Stimulated activated effector memory CD8-positive, alpha-beta T cell treated with anti-CD3 and anti-CD28 coated beads, Interleukin-12 subunit alpha, Interleukin-12 subunit beta, amount 100 ng/mL, for 72 hours (primary cell): ENCODE measurements at regions not wholly inside any gene's neighbourhood (a gene's known extent, or its start where the extent isn't known, plus 50 kb on each side); places are given as distances from the start of the nearest gene placed in this dataset.

ENCODE experiments used
- ATAC-seq: fragments of 150-1000 bp; cut with Tn5 transposase; 2 replicates; pipeline ENCODE4 v1.10.0; 2021
- DNase-seq, 2 donors: peaks; one replicate each; pipeline ENCODE4 v3.0.0; 2021 to 2022; ENCODE audit warnings: low spot score in 2 of 2
- H3K27ac Mint-ChIP-seq: one replicate; pipeline ENCODE4 v1.8.0; 2022; ENCODE audit warnings: mild to moderate bottlenecking, mixed read lengths
- H3K36me3 Mint-ChIP-seq: one replicate; pipeline ENCODE4 v1.8.0; 2022; ENCODE audit warnings: mild to moderate bottlenecking, mixed read lengths
- H3K4me1 Mint-ChIP-seq: one replicate; pipeline ENCODE4 v1.8.0; 2022; ENCODE audit warnings: mixed read lengths
- H3K4me3 Mint-ChIP-seq: one replicate; pipeline ENCODE4 v1.8.0; 2022; ENCODE audit warnings: mild to moderate bottlenecking, mixed read lengths
- H3K9me3 Mint-ChIP-seq: one replicate; pipeline ENCODE4 v1.8.0; 2022; ENCODE audit warnings: mixed read lengths

DNA sequence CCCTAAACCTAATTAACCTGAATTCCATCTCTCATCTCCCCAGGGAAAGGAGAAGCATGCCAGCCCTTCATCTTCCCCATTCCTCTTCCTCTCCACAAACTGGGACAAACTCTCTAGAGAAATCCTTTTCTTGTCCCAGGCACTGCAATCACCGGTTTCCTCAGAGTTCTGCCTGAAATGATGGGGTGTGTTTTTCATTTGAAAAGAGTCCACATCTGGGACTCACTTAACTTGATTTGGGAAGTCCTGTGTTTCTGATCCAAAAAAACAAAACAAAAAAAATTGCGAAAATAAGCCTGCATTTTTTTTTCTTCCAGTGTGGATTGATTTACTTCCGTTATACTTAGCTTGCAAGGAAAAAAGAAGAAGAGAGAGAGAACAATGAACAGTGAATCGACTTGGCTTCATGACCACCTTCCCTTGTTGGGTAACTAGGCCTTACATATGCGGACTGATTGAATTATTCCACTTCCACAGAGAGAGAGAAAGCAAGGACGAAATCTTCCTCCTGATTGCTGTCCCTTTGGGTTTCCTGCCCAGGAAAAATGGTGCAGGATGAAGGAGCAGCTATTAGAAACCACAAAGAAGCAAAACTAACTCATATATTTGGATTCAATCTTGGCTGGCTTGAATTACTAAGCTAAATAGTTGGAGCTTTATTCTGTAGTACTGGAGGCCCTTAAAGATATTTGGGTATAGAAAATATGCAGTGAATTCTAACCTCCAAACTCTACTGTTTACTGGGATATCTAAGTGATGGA, 506.2 kb upstream of the TBX3 start:
- no peak overlapping the region for H3K27ac Mint-ChIP-seq
- H3K36me3 Mint-ChIP-seq, result no peaks in the 10 kb centered on the region
- H3K9me3 Mint-ChIP-seq, result peaks cover 14% of the 10 kb centered on the region
- no peak for ATAC-seq
- H3K4me3 Mint-ChIP-seq, result no peak overlapping the region
- H3K4me1 Mint-ChIP-seq, result no peaks in the 10 kb centered on the region
- no peak for DNase-seq

DNA sequence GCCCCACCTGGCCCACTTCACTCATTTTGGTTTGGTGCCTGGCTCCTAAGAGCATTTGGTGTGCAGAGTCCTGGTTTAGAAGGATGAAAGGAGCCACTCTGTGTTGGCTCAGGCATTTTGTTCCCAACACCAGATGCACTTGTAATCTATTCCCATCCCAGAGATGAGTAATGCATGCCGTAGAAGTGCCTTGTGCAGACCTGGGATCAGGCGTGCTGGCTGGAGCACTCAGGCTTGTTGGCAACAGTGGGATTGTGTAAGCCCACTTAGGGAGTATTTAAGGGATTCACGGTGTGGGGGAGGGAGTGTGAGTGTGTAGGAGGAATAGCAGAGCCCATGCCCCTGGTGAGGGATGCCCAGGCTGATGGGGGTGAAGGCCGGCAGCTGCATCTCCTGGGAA, 501.5 kb upstream of the TBX3 start:
- no peak overlapping the region for H3K4me3 Mint-ChIP-seq
- H3K27ac Mint-ChIP-seq, result no peak overlapping the region
- peaks cover 17% of the 10 kb centered on the region for H3K9me3 Mint-ChIP-seq
- DNase-seq, result no peak
- H3K36me3 Mint-ChIP-seq, result no peaks in the 10 kb centered on the region
- H3K4me1 Mint-ChIP-seq, result no peaks in the 10 kb centered on the region
- ATAC-seq, result no peak

- no peaks in the 10 kb centered on the region for H3K36me3 Mint-ChIP-seq
- H3K4me1 Mint-ChIP-seq, result no peaks in the 10 kb centered on the region
Measured at GRCh38 chr12:115183752-115184151, 499.8 kb upstream of the TBX3 start.

DNA sequence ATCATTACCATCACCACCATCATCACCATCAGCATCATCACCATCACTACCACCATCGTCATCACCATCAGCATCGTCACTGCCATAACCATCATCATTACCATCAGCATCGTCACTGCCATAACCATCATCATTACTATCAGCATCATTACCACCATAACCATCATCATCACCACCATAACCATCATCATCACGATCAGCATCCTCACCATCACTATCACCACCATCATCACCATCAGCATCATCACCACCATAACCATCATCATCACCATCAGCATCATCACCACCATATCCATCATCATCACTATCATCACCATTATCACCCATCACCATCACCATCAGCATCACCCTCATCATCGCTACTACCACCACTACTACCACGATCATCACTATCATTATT, 493.9 kb upstream of the TBX3 start:
- no peak for DNase-seq
- Mint-ChIP-seq H3K36me3 (no peaks in the 10 kb centered on the region), H3K27ac (no peak overlapping the region), H3K9me3 (peaks cover 6% of the 10 kb centered on the region), H3K4me1 (no peaks in the 10 kb centered on the region), H3K4me3 (no peak overlapping the region)
- no peak for ATAC-seq

More at GRCh38 chr12:115183752-115184151, 499.8 kb upstream of the TBX3 start:
- DNase-seq (no peak), ATAC-seq (no peak)
- Mint-ChIP-seq H3K4me3 (no peak overlapping the region), H3K9me3 (peaks cover 19% of the 10 kb centered on the region), H3K27ac (no peak overlapping the region)

- no peak overlapping the region for H3K4me3 Mint-ChIP-seq
- peaks cover 4% of the 10 kb centered on the region for H3K9me3 Mint-ChIP-seq
- H3K27ac Mint-ChIP-seq, result no peak overlapping the region
- no peak for DNase-seq
- ATAC-seq, result no peak
- H3K36me3 Mint-ChIP-seq, result no peaks in the 10 kb centered on the region
- H3K4me1 Mint-ChIP-seq, result no peaks in the 10 kb centered on the region
Measured at GRCh38 chr12:115176741-115177400, 492.9 kb upstream of the TBX3 start.

- DNase-seq (no peak), ATAC-seq (no peak)
- H3K4me1 Mint-ChIP-seq, result no peaks in the 10 kb centered on the region
- H3K27ac Mint-ChIP-seq, result no peak overlapping the region
- peaks cover 7% of the 10 kb centered on the region for H3K9me3 Mint-ChIP-seq
- no peaks in the 10 kb centered on the region for H3K36me3 Mint-ChIP-seq
- no peak overlapping the region for H3K4me3 Mint-ChIP-seq
Measured at GRCh38 chr12:115174920-115175319, 490.9 kb upstream of the TBX3 start.

DNA sequence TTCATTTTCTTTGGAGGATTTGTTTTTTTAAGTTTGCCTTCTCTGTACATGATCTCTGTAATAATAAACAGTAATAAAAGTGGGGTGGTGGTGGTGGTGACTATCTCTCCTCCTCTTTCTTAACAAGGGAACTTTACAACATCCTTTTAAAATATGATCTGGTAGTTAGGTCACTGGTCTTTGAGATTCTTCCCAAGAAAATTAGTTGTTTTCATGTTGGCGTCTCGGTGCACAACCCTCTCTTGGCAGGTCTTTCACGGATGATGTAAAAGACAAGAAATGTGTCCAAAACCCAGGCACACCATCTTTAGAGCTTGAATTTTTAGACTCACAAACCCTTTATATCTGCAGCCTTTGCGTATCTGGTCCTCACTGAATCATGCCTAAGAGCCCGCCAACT, 488.5 kb upstream of the TBX3 start:
- peaks cover 9% of the 10 kb centered on the region for H3K9me3 Mint-ChIP-seq
- DNase-seq (no peak), ATAC-seq (no peak)
- no peak overlapping the region for H3K4me3 Mint-ChIP-seq
- no peaks in the 10 kb centered on the region for H3K4me1 Mint-ChIP-seq
- H3K36me3 Mint-ChIP-seq, result no peaks in the 10 kb centered on the region
- H3K27ac Mint-ChIP-seq, result no peak overlapping the region

DNA sequence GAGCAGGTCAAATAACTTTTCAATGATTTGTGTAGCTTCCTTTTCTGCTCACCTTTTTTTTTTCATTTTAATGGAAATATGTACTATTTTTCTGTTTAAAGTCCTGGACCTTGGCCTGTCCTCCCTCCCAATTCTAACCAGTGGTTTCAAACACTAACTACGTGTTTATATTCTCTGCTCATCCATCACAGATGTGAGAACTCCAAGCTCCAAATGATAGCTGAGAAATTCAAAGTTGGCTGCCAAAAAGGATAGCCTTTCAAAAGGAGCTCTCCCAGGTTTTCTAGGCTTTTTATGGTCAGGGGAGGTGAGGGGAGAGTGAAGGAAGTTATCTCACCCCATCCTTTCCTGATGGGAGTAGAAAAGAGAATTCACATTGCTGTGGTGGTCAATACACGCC, 486.0 kb upstream of the TBX3 start:
- H3K27ac Mint-ChIP-seq, result no peak overlapping the region
- no peak overlapping the region for H3K4me3 Mint-ChIP-seq
- no peaks in the 10 kb centered on the region for H3K4me1 Mint-ChIP-seq
- no peak for DNase-seq
- H3K36me3 Mint-ChIP-seq, result no peaks in the 10 kb centered on the region
- ATAC-seq, result no peak
- peaks cover 16% of the 10 kb centered on the region for H3K9me3 Mint-ChIP-seq

- Mint-ChIP-seq H3K4me1 (no peaks in the 10 kb centered on the region), H3K27ac (no peak overlapping the region), H3K36me3 (no peaks in the 10 kb centered on the region), H3K4me3 (no peak overlapping the region), H3K9me3 (peaks cover 18% of the 10 kb centered on the region)
- ATAC-seq (no peak), DNase-seq (no peak)
Measured at GRCh38 chr12:115166698-115167315, 482.8 kb upstream of the TBX3 start.

DNA sequence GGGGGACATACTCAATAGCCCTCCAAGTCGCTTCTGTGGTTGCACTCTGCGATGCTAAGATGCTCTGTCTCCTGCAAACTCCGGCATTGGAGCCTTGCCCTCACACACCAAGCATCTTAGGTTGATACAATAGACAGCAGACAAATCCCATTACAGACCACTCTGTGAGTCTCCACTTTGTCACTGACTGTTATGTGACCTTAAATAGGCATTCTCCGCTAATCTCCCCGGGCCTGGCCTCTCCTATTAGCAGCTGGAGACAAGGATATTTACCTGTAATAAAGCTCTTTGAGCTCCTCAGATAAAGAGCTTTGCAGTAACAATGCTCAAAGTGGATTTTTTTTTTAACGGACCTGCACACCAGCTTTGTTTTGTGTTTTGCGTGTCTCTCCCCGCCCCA, 479.7 kb upstream of the TBX3 start:
- ATAC-seq, result no peak
- DNase-seq, result no peak
- Mint-ChIP-seq H3K4me1 (no peaks in the 10 kb centered on the region), H3K27ac (no peak overlapping the region), H3K36me3 (no peaks in the 10 kb centered on the region), H3K9me3 (peaks cover 18% of the 10 kb centered on the region), H3K4me3 (no peak overlapping the region)

- no peak overlapping the region for H3K4me3 Mint-ChIP-seq
- H3K4me1 Mint-ChIP-seq, result no peaks in the 10 kb centered on the region
- DNase-seq (no peak), ATAC-seq (no peak)
- H3K9me3 Mint-ChIP-seq, result peaks cover 7% of the 10 kb centered on the region
- no peak overlapping the region for H3K27ac Mint-ChIP-seq
- no peaks in the 10 kb centered on the region for H3K36me3 Mint-ChIP-seq
Measured at GRCh38 chr12:115160271-115161128, 476.5 kb upstream of the TBX3 start.

DNA sequence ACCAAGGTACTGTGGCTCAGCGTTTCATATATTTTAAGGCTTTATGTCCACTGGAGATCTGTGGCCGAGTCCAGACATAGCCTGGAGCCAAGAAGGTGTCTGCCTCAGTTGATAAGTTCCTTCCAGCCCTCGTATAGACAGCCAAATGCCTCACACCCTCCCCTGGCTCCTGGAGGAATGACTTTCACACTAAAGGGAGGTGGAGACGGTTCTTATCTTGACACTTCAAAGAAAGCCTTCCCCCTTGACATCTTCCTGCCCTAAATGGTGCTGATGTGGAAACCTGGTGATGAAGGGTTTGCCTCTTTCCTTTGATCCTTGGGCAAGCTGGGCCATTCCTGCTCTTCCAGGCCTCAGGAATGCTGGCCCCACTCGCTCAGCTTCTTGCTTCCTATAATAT, 474.8 kb upstream of the TBX3 start:
- DNase-seq, result no peak
- no peak overlapping the region for H3K4me3 Mint-ChIP-seq
- H3K9me3 Mint-ChIP-seq, result peaks cover 7% of the 10 kb centered on the region
- H3K27ac Mint-ChIP-seq, result no peak overlapping the region
- ATAC-seq, result no peak
- no peaks in the 10 kb centered on the region for H3K4me1 Mint-ChIP-seq
- no peaks in the 10 kb centered on the region for H3K36me3 Mint-ChIP-seq

DNA sequence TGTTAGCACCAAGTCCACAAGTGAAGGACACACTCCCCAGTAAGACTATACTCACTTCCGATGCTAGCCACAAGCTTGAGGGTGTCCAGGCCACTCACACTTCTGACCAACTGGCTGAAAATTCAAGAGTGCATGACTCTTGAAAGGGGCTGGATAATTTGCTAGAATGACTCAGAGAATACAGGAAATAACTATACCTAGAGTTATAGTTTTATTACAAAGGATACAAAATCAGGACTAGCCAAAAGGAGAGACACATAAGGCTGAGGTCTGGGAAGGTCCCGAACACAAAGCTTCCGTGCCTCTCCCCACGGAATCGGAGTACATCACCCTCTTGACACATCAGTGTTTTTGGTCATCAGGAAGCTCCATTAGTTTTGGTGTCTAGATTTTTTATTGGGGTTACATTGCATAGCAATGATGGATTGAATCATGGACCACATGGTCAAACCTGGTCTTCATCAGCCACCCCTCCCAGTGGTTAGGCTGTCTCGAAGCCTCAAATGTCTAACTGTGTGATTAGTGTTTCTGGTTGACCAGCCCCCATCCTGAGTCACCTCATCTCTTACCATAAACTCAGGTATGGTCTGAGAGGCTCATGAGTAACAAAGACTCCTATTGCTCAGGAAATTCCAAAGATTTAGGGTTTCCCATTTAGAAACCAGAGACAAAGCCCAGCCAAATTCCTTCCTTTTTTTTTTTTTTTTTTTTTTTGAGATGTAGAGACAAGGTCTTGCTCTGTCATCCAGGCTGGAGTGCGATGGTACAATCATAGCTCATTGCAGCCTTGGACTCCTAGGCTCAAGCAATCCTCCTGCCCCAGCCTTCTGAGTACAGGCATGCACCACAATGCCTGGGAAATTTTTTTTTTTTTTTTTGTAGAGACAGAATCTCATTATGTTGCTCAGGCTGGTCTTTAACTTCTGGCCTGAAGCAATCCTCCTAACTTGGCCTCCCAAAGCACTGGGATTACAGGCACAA, 472.0 kb upstream of the TBX3 start:
- H3K9me3 Mint-ChIP-seq, result peaks cover 4% of the 10 kb centered on the region
- H3K4me3 Mint-ChIP-seq, result no peak overlapping the region
- no peak for ATAC-seq
- H3K4me1 Mint-ChIP-seq, result no peaks in the 10 kb centered on the region
- H3K27ac Mint-ChIP-seq, result no peak overlapping the region
- H3K36me3 Mint-ChIP-seq, result no peaks in the 10 kb centered on the region
- no peak for DNase-seq

GRCh38 chr12:115149685-115150378, 465.9 kb upstream of the TBX3 start:
- ATAC-seq, result no peak
- no peak for DNase-seq
- Mint-ChIP-seq H3K36me3 (no peaks in the 10 kb centered on the region), H3K9me3 (peaks cover 24% of the 10 kb centered on the region), H3K4me3 (no peak overlapping the region), H3K27ac (no peak overlapping the region), H3K4me1 (no peaks in the 10 kb centered on the region)
